ENCODE measurements at regions not wholly inside any gene's neighbourhood (a gene's known extent, or its start where the extent isn't known, plus 50 kb on each side); places are given as distances from the start of the nearest gene placed in this dataset.

- DNase-seq = peak in 2 of 3 donors; percentile 39 to 76
- Histone ChIP-seq H3K27ac (no peak overlapping the region), H3K36me3 (no peaks in the 10 kb centered on the region), H3K4me1 (no peaks in the 10 kb centered on the region), H3K27me3 (no peaks in the 10 kb centered on the region), H3K4me3 (no peak overlapping the region), H3K9me3 (no peaks in the 10 kb centered on the region)
- TF ChIP-seq POLR2A (IDR thresholded peaks at IDR 0.05) = no peak
- no peak for TF ChIP-seq CTCF (IDR thresholded peaks at IDR 0.05)
Measured at GRCh38 chr2:71882949-71883472, 264.7 kb downstream of the CYP26B1 start.

DNA sequence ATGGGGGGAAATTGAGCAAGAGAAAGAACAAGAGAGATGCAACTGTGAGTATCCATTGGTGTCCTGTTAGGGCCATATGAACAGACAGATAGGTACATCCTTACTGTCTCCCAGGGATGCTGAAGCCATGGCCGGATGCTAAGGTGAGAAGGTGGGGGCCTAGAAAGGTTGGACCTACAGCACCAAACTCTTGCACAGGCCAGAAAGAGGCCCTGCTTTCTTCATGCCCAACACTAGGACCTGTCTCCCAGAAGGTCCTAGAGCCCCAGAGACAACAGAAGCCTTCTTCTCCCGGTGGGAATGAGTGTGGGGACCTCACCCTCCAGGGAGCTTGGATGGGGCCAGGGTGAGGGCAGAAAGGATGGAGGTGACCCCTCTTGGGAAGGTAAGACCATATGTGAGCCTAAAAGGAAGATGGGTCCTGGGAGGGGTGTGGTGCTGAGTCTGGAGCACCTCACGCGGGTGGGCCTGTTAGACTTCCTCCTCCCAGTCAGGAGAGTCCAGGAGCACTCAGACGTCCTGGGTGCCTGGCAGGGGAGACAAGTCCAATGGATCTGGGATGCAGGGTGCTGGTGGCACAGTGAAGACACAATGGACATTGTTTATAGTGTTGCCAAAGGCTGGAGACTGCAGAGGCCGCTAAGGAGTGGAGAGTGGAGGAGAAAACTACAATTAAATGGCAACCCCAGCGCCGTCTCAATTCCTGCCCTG lies 265.3 kb downstream of the CYP26B1 start:
- H3K4me3 ChIP-seq = no peak overlapping the region

GRCh38 chr2:71880846-71881610 lies 266.6 kb downstream of the CYP26B1 start:
- Histone ChIP-seq H3K36me3 (no peaks in the 10 kb centered on the region), H3K9me3 (no peaks in the 10 kb centered on the region), H3K27me3 (no peaks in the 10 kb centered on the region), H3K4me3 (no peak overlapping the region), H3K4me1 (no peaks in the 10 kb centered on the region), H3K27ac (no peak overlapping the region)
- TF ChIP-seq POLR2A (IDR thresholded peaks at IDR 0.05) (no peak), CTCF (IDR thresholded peaks at IDR 0.05) (no peak)
- peak in 2 of 3 donors; percentile 19 to 56 for DNase-seq

More for the DNA sequence above, 265.3 kb downstream of the CYP26B1 start:
- TF ChIP-seq POLR2A (IDR thresholded peaks at IDR 0.05) (no peak), CTCF (IDR thresholded peaks at IDR 0.05) (no peak)
- Histone ChIP-seq H3K4me1 (no peaks in the 10 kb centered on the region), H3K27ac (no peak overlapping the region), H3K9me3 (no peaks in the 10 kb centered on the region), H3K36me3 (no peaks in the 10 kb centered on the region), H3K27me3 (no peaks in the 10 kb centered on the region)
- peak in 1 of 3 donors; percentile 26 for DNase-seq

DNA sequence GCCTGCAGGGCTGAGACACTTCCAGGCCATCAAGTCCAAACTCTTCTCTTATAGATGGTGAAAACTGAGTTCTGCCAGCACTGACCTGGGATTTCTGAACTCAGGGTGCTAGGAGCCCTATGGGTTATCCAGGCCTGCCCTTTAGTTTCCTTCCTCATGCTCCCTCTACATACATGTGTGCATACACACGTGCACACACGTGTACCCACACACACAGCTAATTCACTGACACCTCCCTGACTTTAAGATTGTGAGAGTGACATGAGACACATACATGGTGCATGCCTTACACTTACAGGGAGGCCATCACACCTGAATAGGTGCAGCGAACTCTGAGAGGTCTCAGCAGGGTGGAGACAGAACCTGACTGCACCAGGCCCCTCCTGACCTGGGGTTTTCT lies 267.4 kb downstream of the CYP26B1 start:
- H3K9me3 ChIP-seq = no peaks in the 10 kb centered on the region
- no peaks in the 10 kb centered on the region for H3K36me3 ChIP-seq
- H3K27ac ChIP-seq = no peak overlapping the region
- H3K4me1 ChIP-seq = no peaks in the 10 kb centered on the region
- DNase-seq = peak in 1 of 3 donors; percentile 10
- H3K4me3 ChIP-seq = no peak overlapping the region
- TF ChIP-seq CTCF (IDR thresholded peaks at IDR 0.05) (no peak), POLR2A (IDR thresholded peaks at IDR 0.05) (no peak)
- H3K27me3 ChIP-seq = no peaks in the 10 kb centered on the region

DNA sequence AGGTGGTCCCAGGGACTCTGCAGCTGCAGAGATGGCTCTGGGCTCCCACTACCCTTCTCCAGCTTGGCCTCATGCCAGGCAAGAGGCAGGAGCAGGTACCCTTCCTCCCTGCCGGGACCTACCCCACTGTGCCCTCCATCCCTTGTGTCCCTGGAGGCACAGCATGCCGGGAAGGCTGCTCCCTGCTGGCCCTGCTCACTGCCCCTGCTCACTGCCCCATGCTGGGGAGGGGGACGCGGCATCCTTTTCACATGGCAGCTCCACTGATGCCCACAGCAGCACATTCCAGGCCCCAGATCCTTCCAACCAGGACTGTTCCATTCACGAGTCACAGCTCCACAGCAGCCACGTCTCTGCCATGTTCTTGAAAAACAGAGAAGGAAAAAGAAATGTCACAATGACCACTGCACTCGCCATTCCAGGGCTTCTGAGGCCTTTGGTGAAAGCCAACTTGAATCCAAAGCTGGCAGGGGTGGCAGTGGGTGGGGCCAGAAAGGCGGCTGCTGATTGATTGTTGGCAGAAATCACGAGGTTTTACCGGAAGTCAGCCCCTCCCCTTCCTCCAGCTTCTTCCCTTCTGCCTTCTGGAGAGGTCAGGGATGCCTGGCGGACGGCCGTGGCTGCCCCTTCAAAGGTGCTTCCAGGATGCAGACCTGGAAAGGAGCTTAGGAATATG lies 268.0 kb downstream of the CYP26B1 start:
- DNase-seq = peak in 1 of 3 donors; percentile 37

More for the DNA sequence above, 268.0 kb downstream of the CYP26B1 start:
- no peak overlapping the region for H3K4me3 ChIP-seq
- H3K27ac ChIP-seq = no peak overlapping the region
- no peak for TF ChIP-seq POLR2A (IDR thresholded peaks at IDR 0.05)
- TF ChIP-seq CTCF (IDR thresholded peaks at IDR 0.05) = no peak
- no peaks in the 10 kb centered on the region for H3K36me3 ChIP-seq
- no peaks in the 10 kb centered on the region for H3K4me1 ChIP-seq
- no peaks in the 10 kb centered on the region for H3K9me3 ChIP-seq
- H3K27me3 ChIP-seq = no peaks in the 10 kb centered on the region

All from Peyer's patch (tissue), 4 donors.